Ectodermal cell (in vitro differentiated cells): ENCODE measurements at regions not wholly inside any gene's neighbourhood (a gene's known extent, or its start where the extent isn't known, plus 50 kb on each side); places are given as distances from the start of the nearest gene placed in this dataset.

Experiments
- H3K27ac ChIP-seq: 2 replicates; pipeline ENCODE4 v1.7.0; 2013; ENCODE audit warnings: mild to moderate bottlenecking, low read depth, low read length; ENCODE audit not compliant: insufficient read depth, poor library complexity, severe bottlenecking
- H3K27me3 ChIP-seq: 2 replicates; pipeline ENCODE4 v1.7.0; 2013; ENCODE audit warnings: mild to moderate bottlenecking, low read length; ENCODE audit not compliant: insufficient read depth, control insufficient read depth, poor library complexity, severe bottlenecking
- H3K36me3 ChIP-seq: one replicate; pipeline ENCODE4 v1.7.0; 2013; ENCODE audit warnings: low read length; ENCODE audit not compliant: control insufficient read depth, insufficient read depth
- H3K4me1 ChIP-seq: one replicate; pipeline ENCODE4 v1.7.0; 2013; ENCODE audit warnings: low read length; ENCODE audit not compliant: control insufficient read depth, insufficient read depth
- H3K4me3 ChIP-seq: 2 replicates; pipeline ENCODE4 v1.7.0; 2013; ENCODE audit warnings: low read depth, low read length, control low read depth; ENCODE audit not compliant: insufficient read depth
- H3K9me3 ChIP-seq: 2 replicates; pipeline ENCODE4 v1.7.0; 2013; ENCODE audit warnings: mild to moderate bottlenecking, low read length, moderate library complexity; ENCODE audit not compliant: control insufficient read depth
- WGBS, 2 experiments: methylation state at CpG; one replicate each; pipeline ENCODE4 v1.1.7; 2013; ENCODE audit warnings: missing lambda C conversion rate in 2 of 2; 5-methylcytosine and 5-hydroxymethylcytosine counted together

DNA sequence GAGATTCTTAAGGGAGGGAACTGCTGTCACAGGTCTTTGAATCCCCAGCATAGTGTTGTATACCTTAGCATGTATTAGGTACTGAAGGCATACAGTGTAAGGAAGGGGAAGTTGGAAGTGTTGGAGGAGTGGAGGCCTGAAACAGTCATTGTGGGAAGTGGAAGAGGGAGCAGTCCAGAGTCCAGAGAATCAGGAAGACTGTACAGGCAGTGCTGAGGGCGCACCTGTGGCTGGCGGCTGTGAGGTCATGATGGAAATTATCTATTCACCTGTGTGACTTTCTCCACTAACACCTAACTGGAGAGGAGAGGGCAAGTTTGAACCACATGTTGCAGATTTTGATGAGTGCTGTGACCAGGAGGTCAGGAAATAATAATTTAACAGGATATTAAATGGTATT is 119.7 kb upstream of the NIPBL start:
- Histone ChIP-seq H3K27ac (no peak overlapping the region), H3K9me3 (no peaks in the 10 kb centered on the region), H3K36me3 (no peaks in the 10 kb centered on the region), H3K4me1 (no peaks in the 10 kb centered on the region), H3K27me3 (no peaks in the 10 kb centered on the region), H3K4me3 (no peak overlapping the region)
- 92 to 98% methylated on average over 2 of the region's 2 CpGs for WGBS, 2 experiments

DNA sequence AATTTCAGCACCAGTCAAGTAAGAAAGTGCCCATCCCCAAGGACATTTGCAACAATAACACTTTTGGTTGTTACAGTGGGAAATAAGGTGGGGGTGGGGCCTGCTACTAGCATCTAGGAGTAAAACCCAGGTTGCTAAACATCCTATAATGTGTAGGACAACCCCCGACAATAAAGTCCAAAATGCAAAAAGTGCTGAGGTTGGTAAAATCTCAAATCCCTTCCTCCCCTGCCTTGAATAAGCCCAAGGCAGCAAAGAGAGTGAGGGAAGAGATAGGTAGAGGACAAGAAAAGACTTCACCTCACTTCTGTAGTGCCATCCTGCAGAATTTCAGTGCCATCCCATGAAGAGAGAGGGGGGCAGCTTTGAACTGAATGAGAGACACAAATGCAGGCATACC is 117.5 kb upstream of the NIPBL start:
- WGBS, 2 experiments = 95 to 100% methylated on average over 1 of the region's 1 CpG
- no peaks in the 10 kb centered on the region for H3K36me3 ChIP-seq
- no peak overlapping the region for H3K4me3 ChIP-seq
- no peaks in the 10 kb centered on the region for H3K9me3 ChIP-seq
- H3K27me3 ChIP-seq = no peaks in the 10 kb centered on the region
- no peak overlapping the region for H3K27ac ChIP-seq
- H3K4me1 ChIP-seq = no peaks in the 10 kb centered on the region

DNA sequence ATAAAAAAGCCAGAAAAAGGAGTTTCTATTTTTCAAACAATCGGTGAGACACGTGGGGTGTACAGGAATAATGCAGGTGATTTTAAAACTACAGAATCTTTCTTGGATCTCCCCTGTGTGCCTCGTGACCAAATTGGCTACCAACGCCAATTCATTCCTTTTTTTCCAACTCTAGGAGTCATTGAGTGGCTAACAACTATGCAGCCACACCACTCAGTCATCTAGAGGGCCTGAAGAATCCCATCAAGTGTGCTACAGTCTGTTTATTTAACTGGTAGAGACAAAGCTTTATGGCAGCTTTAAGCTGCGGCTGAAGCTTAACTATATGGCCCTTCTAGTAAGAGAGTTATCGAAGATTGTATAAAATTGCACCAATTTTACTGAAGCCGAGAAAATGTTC is 113.1 kb upstream of the NIPBL start:
- Histone ChIP-seq H3K4me3 (no peak overlapping the region), H3K9me3 (no peaks in the 10 kb centered on the region), H3K4me1 (no peaks in the 10 kb centered on the region), H3K36me3 (no peaks in the 10 kb centered on the region), H3K27me3 (no peaks in the 10 kb centered on the region), H3K27ac (no peak overlapping the region)
- WGBS, 2 experiments = 89 to 90% methylated on average over 6 of the region's 7 CpGs

DNA sequence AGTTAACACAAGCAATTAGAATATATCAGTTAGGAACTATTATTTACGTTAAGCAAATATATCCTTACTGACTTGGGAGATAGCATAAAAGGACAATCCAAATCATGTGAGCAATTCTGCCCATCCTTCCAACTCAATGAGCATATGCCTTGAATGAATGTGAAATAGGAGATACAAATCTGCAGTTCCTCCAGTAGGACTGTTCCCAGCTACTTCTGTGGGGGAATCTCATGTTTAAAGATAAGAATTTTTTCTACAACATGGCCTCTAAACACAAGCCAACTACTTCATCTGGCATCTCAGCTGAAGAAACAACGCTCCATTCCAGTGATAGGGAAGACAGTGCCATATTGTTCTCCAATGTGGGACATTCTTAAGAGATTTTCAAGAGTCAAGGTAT is 110.7 kb upstream of the NIPBL start:
- Histone ChIP-seq H3K27ac (no peak overlapping the region), H3K27me3 (no peaks in the 10 kb centered on the region), H3K36me3 (no peaks in the 10 kb centered on the region), H3K4me1 (no peaks in the 10 kb centered on the region), H3K4me3 (no peak overlapping the region), H3K9me3 (no peaks in the 10 kb centered on the region)
- 97 to 100% methylated on average over 1 to 2 of the region's 2 CpGs for WGBS, 2 experiments

DNA sequence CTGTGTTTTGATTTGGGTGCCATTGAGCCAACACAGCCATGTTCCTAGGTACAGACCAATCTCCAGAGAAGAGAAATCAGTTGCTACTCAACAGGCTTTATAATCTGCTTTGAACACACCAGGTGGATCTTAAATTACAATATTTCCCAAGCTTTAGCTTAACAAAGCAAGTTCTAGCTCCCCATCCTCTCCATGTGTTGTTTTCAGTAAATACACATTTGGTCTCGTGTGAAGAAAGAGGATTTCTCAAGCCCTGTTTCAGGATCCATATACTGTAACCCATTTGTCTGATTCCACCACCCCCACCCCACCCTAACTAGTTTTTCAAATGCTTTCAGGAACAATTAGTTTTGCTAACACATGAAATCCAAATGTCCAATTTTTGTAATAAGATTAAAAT is 109.6 kb upstream of the NIPBL start:
- Histone ChIP-seq H3K9me3 (no peaks in the 10 kb centered on the region), H3K27me3 (no peaks in the 10 kb centered on the region), H3K27ac (no peak overlapping the region), H3K4me3 (no peak overlapping the region), H3K4me1 (no peaks in the 10 kb centered on the region), H3K36me3 (no peaks in the 10 kb centered on the region)
- WGBS, 2 experiments = 86 to 95% methylated on average over 1 of the region's 1 CpG

DNA sequence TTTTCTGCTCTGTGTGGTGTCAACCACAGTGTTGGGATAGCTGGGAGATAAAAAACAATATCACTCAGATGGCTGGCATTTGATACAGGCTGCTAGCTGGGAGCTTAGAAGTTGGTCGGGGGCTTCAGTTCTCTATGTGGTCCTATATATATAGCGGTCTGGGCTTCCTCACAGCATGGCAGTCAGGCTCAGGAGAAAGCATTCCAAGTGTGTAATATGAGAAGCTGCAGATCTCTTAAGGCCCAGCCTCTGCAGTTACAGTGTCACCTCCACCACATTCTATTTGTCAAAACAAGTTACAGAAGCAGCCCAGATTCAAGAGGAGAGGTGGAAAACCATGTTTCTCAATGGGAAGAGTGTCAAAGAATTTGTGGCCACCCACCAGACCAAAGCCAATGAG is 108.1 kb upstream of the NIPBL start:
- H3K36me3 ChIP-seq = no peaks in the 10 kb centered on the region
- no peaks in the 10 kb centered on the region for H3K27me3 ChIP-seq
- no peak overlapping the region for H3K27ac ChIP-seq
- no peaks in the 10 kb centered on the region for H3K4me1 ChIP-seq
- H3K9me3 ChIP-seq = no peaks in the 10 kb centered on the region
- WGBS, 2 experiments = 84 to 91% methylated on average over 2 of the region's 2 CpGs
- no peak overlapping the region for H3K4me3 ChIP-seq

DNA sequence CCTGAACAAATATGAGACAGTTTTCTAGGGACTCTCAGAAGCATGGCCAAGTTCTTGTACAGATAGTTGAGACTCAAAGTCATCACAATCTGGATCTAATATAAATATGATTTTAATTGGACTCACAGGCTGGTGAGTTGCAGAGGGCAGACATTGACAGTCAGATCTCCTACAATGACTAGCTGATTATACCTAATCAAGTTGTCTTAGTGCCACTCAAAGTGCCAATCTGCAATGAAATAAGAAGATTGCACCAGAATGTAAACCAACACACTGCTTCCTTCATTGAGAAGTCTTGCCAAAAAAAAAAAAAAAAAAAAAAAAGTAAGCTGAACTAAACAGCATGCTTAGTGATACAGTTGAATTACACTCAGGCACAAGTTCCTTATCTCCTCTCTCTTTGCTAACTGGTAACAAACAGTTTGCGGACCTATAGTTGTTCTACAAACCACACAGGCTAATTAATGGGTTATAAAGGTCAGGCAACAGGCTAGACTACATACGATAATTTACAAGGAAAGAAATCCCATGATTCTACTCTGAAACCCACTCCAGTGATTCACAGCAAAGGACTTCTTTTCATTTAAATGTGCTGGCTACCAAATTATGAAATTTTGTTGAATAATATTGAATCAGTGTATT is 107.3 kb upstream of the NIPBL start:
- H3K4me1 ChIP-seq = no peaks in the 10 kb centered on the region
- 76 to 95% methylated on average over 2 of the region's 2 CpGs for WGBS, 2 experiments
- H3K27me3 ChIP-seq = no peaks in the 10 kb centered on the region
- no peaks in the 10 kb centered on the region for H3K36me3 ChIP-seq
- no peak overlapping the region for H3K27ac ChIP-seq
- H3K4me3 ChIP-seq = no peak overlapping the region
- no peaks in the 10 kb centered on the region for H3K9me3 ChIP-seq

DNA sequence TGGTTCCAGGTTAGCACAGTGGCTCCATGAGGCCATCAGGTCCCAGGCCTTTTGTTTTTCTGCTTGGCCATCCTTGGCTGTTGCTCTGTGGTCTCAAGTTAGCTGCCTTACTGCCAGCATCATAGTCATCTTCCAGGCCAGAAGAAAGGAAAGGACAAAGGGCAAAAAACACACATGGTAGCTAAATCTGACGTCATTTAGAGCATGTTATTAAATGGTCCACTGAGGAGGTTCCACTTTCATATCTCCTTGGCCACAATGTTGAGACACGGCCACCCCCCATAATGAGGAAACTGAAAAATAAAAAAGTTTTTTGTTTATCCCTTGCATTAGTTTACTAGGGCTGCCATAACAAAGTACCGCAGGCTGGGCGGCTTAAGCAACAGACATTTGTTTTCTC is 106.4 kb upstream of the NIPBL start:
- H3K27me3 ChIP-seq = no peaks in the 10 kb centered on the region
- no peak overlapping the region for H3K27ac ChIP-seq
- H3K36me3 ChIP-seq = no peaks in the 10 kb centered on the region
- no peaks in the 10 kb centered on the region for H3K9me3 ChIP-seq
- no peaks in the 10 kb centered on the region for H3K4me1 ChIP-seq
- 93 to 94% methylated on average over 4 of the region's 4 CpGs for WGBS, 2 experiments
- H3K4me3 ChIP-seq = no peak overlapping the region

DNA sequence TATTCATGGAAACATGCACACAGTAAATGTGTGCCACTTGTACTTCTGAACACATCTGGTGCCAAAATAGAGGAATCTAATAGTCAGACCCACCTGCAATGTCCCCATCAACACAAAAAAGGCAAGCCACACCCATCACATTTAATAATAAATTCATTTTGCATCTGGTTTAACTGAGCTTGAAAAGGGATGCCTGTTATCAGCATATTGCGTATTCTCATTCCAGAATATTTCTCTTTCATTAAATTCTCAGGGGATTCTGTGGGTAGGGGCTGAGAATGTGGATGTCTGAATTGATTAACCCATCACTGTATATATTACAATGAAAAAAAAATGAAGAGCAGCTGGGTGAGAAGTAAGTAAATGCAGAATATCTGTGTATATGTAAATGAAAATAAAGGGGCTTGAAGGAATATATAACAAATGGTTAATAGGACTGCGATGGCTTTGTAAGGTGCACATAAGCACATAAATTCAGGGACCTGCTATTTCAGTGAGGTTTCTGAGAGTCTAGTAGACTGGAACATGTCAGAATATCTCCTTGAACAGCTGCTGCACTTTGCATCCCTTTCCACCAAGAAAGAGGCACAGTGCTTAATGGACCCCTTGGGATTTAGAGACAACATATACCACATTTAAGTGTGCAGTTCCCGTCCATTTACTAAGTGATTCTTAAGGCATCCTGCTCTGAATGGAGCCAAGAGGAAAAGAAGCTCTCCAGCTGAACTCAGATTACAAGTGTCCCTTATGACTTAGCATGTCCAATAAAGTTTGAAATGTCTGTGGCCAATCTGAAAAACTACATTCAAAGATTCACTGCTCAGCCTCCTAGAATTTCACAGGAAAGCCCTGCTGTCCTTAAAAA is 104.1 kb upstream of the NIPBL start:
- Histone ChIP-seq H3K9me3 (no peaks in the 10 kb centered on the region), H3K4me3 (no peak overlapping the region), H3K4me1 (no peaks in the 10 kb centered on the region), H3K36me3 (no peaks in the 10 kb centered on the region), H3K27me3 (no peaks in the 10 kb centered on the region), H3K27ac (no peak overlapping the region)
- WGBS, 2 experiments = 93 to 94% methylated on average over 2 of the region's 3 CpGs

DNA sequence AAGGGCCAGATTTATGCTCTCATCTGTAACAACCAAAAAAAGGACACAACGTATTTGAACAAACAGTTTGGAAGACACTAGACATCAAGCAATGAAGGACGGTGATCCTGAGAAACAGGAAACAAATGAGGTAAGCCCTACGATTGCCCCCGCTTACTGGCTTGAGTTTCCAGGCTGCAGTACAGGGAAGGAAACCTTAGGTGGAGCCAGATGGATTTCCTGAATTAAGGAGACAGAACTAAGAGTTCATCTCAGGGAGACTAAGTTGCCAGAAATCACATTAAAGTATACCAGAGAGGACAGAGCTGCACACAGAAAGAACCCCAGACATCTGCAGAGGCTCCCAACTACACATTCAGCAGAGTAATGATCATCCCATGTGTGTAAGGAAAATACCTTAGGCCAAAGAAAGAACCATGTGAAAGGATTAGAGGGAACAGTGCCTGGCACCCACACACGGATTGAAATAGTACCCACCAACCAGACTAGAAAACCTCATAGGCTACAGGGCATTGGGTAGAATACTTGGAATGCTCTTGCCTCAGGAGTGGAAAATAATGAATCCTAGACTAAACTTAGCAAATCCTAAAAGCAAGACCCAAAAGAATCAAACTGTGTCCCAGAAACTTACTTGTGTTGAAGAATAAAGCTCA is 99.3 kb upstream of the NIPBL start:
- Histone ChIP-seq H3K27ac (no peak overlapping the region), H3K9me3 (no peaks in the 10 kb centered on the region), H3K27me3 (no peaks in the 10 kb centered on the region), H3K4me3 (no peak overlapping the region), H3K36me3 (no peaks in the 10 kb centered on the region), H3K4me1 (no peaks in the 10 kb centered on the region)
- WGBS, 2 experiments = 51% methylated on average over 5 of the region's 5 CpGs
